PC-3 (cell line): ENCODE measurements at regions not wholly inside any gene's neighbourhood (a gene's known extent, or its start where the extent isn't known, plus 50 kb on each side); places are given as distances from the start of the nearest gene placed in this dataset.

Experiments
- ATAC-seq: fragments of 200-7000 bp; cut with Tn5 transposase; 2 replicates; pipeline ENCODE4 v1.9.1; 2020; ENCODE audit warnings: mild to moderate bottlenecking, moderate library complexity
- BruUV-seq: library from RNA; stranded (reverse); fragments of 400-500 nt; replicated peaks from 2 replicates; lab custom pipeline; 2021; lab: Mats Ljungman, UMichigan
- CTCF ChIA-PET: fragments of 300-600 bp; sonication (Branson Sonifier 250); formaldehyde crosslinking; loops from one replicate; lab custom pipeline; 2022; ENCODE audit warnings: antibody characterized with exemption; lab: Charles Lee
- POLR2A ChIA-PET: fragments of 300-600 bp; sonication (Branson Sonifier 250); formaldehyde crosslinking; loops from one replicate; lab custom pipeline; 2022; ENCODE audit warnings: antibody characterized with exemption; ENCODE audit not compliant: unreplicated experiment; lab: Charles Lee
- DNase-seq: peaks from one replicate; pipeline ENCODE4 v3.0.0-alpha.2; 2015
- H2AFZ ChIP-seq: fragments of 300-600 bp; sonication (generic); 2 replicates; pipeline ENCODE4 v1.6.0; 2016; ENCODE audit warnings: antibody characterized with exemption, low read length
- H3F3A ChIP-seq: fragments of 300-600 bp; sonication (generic); one replicate; pipeline ENCODE4 v1.6.0; 2017; ENCODE audit warnings: antibody characterized with exemption, low read length, control low read depth, mild to moderate bottlenecking; ENCODE audit not compliant: unreplicated experiment
- H3K27ac ChIP-seq: fragments of 300-600 bp; sonication (generic); 2 replicates; pipeline ENCODE4 v1.5.1; 2016; ENCODE audit warnings: mild to moderate bottlenecking, low read length
- H3K27me3 ChIP-seq: fragments of 300-600 bp; sonication (generic); 2 replicates; pipeline ENCODE4 v1.6.1; 2016; ENCODE audit warnings: low read length, mixed read lengths
- H3K36me3 ChIP-seq: fragments of 300-600 bp; sonication (generic); 2 replicates; pipeline ENCODE4 v1.6.1; 2016; ENCODE audit warnings: low read depth, mixed run types, low read length, mixed read lengths
- H3K4me1 ChIP-seq: fragments of 300-600 bp; sonication (generic); 2 replicates; pipeline ENCODE4 v1.5.1; 2016; ENCODE audit warnings: low read length; ENCODE audit not compliant: insufficient read depth
- H3K4me2 ChIP-seq: fragments of 300-600 bp; sonication (generic); 2 replicates; pipeline ENCODE4 v1.6.0; 2016; ENCODE audit warnings: low read length
- H3K4me3 ChIP-seq: fragments of 300-600 bp; sonication (generic); 2 replicates; pipeline ENCODE4 v1.5.1; 2016; ENCODE audit warnings: mild to moderate bottlenecking, low read length, mixed read lengths
- H3K79me2 ChIP-seq: fragments of 300-600 bp; sonication (generic); 2 replicates; pipeline ENCODE4 v1.6.1; 2017; ENCODE audit warnings: low read length, mixed read lengths
- H3K9ac ChIP-seq: fragments of 300-600 bp; sonication (generic); 2 replicates; pipeline ENCODE4 v1.6.0; 2016; ENCODE audit warnings: mild to moderate bottlenecking, low read length
- H3K9me2 ChIP-seq: fragments of 300-600 bp; sonication (generic); replicated peaks from 2 replicates; pipeline ENCODE4 v1.6.1; 2016; ENCODE audit warnings: mixed run types, low read length, mixed read lengths
- H3K9me3 ChIP-seq: fragments of 300-600 bp; sonication (generic); 2 replicates; pipeline ENCODE4 v1.6.1; 2016; ENCODE audit warnings: low read length, mixed read lengths
- H4K20me1 ChIP-seq: fragments of 300-600 bp; sonication (generic); 2 replicates; pipeline ENCODE4 v1.6.1; 2016; ENCODE audit warnings: low read length, mixed read lengths
- EZH2 ChIP-seq: fragments of 300-600 bp; sonication (generic); IDR thresholded peaks from one replicate; pipeline ENCODE4 v1.6.1; 2017; ENCODE audit warnings: antibody characterized with exemption, mild to moderate bottlenecking, low read length; ENCODE audit not compliant: unreplicated experiment
- EZH2phosphoT487 ChIP-seq: fragments of 300-600 bp; sonication (generic); IDR thresholded peaks from 2 replicates; pipeline ENCODE4 v1.6.1; 2018; ENCODE audit warnings: mild to moderate bottlenecking, antibody characterized with exemption, low read length, borderline replicate concordance
- intact Hi-C: fragments of 100-400 bp; cut with micrococcal nuclease; formaldehyde crosslinking; loops from 2 replicates; pipeline ENCODE4 v1.9.0; 2023
- TF ChIP-seq, protein P1 (sequence below): fragments of 300-600 bp; sonication (generic); conservative IDR thresholded peaks from 2 replicates; pipeline ENCODE4 v1.5.1; 2017; ENCODE audit warnings: antibody characterized with exemption, low read depth, mild to moderate bottlenecking, low read length

DNA sequence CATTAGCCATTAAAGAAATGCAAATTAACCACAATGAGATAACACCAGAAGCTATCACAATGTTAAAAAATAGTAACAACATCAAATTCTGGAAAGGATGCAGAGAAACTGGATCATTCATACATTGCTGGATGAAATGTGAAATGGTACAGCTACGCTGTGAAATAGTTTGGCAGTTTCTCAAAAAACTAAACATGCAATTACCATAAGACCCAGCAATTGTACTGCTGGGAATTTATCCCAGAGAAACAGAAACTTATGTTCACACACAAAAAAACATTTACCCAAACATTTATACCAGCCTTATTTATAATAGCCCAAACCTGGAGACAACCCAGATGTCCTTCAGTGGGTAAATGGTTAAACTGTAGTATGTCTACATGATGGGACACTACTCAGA, 592.9 kb downstream of the ZNF608 start:
- H3K79me2 ChIP-seq = no peaks in the 10 kb centered on the region
- no peaks in the 10 kb centered on the region for H3K27me3 ChIP-seq
- no peaks in the 10 kb centered on the region for H3K4me1 ChIP-seq
- no peak overlapping the region for H3K9ac ChIP-seq
- CTCF ChIA-PET = no interaction called here
- H3K9me2 ChIP-seq = no peaks in the 10 kb centered on the region
- H4K20me1 ChIP-seq = no peaks in the 10 kb centered on the region
- BruUV-seq = no TSS peak
- H3K9me3 ChIP-seq = no peaks in the 10 kb centered on the region
- ATAC-seq = no peak
- no peaks in the 10 kb centered on the region for H3F3A ChIP-seq
- H2AFZ ChIP-seq = no peak overlapping the region
- H3K4me3 ChIP-seq = no peak overlapping the region
- no peak for DNase-seq
- no peaks in the 10 kb centered on the region for H3K36me3 ChIP-seq
- POLR2A ChIA-PET = no interaction called here
- H3K27ac ChIP-seq = no peak overlapping the region
- no peak overlapping the region for H3K4me2 ChIP-seq
- TF ChIP-seq, protein P1, sequence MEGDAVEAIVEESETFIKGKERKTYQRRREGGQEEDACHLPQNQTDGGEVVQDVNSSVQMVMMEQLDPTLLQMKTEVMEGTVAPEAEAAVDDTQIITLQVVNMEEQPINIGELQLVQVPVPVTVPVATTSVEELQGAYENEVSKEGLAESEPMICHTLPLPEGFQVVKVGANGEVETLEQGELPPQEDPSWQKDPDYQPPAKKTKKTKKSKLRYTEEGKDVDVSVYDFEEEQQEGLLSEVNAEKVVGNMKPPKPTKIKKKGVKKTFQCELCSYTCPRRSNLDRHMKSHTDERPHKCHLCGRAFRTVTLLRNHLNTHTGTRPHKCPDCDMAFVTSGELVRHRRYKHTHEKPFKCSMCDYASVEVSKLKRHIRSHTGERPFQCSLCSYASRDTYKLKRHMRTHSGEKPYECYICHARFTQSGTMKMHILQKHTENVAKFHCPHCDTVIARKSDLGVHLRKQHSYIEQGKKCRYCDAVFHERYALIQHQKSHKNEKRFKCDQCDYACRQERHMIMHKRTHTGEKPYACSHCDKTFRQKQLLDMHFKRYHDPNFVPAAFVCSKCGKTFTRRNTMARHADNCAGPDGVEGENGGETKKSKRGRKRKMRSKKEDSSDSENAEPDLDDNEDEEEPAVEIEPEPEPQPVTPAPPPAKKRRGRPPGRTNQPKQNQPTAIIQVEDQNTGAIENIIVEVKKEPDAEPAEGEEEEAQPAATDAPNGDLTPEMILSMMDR = no peak
- no peak for TF ChIP-seq EZH2
- TF ChIP-seq EZH2phosphoT487 = no peak
- intact Hi-C loops = no loop called here

DNA sequence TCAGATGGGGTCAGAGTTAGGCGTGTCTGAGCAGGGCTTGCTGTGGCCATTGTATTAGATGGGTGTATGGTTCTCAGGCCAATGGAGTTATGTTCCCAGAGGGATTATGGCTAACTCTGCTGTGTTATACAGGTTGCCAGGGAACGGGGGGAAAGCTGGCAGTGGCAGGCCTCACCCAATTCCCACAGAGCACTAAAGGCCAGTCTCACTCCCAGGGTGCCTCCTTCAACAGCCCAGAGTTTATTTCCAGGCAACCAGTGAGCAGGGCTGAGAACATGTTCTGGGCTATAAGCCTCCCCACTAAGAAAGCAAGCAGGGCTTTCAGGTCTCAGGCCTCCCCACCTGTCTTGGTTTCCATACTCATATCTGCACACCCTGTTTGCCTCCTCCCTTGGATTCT, 597.9 kb downstream of the ZNF608 start:
- ChIA-PET POLR2A (no interaction called here), CTCF (no interaction called here)
- no peak overlapping the region for H2AFZ ChIP-seq
- no peak overlapping the region for H3K9ac ChIP-seq
- ATAC-seq (no peak), DNase-seq (no peak)
- intact Hi-C loops = no loop called here
- H4K20me1 ChIP-seq = no peaks in the 10 kb centered on the region
- no peaks in the 10 kb centered on the region for H3K79me2 ChIP-seq
- no peaks in the 10 kb centered on the region for H3K9me3 ChIP-seq
- no peaks in the 10 kb centered on the region for H3K4me1 ChIP-seq
- BruUV-seq = no TSS peak
- no peak overlapping the region for H3K4me2 ChIP-seq
- no peaks in the 10 kb centered on the region for H3K27me3 ChIP-seq
- no peaks in the 10 kb centered on the region for H3K36me3 ChIP-seq
- H3K4me3 ChIP-seq = no peak overlapping the region
- no peaks in the 10 kb centered on the region for H3F3A ChIP-seq
- no peak for TF ChIP-seq EZH2phosphoT487
- TF ChIP-seq EZH2 = no peak
- no peaks in the 10 kb centered on the region for H3K9me2 ChIP-seq
- H3K27ac ChIP-seq = no peak overlapping the region

DNA sequence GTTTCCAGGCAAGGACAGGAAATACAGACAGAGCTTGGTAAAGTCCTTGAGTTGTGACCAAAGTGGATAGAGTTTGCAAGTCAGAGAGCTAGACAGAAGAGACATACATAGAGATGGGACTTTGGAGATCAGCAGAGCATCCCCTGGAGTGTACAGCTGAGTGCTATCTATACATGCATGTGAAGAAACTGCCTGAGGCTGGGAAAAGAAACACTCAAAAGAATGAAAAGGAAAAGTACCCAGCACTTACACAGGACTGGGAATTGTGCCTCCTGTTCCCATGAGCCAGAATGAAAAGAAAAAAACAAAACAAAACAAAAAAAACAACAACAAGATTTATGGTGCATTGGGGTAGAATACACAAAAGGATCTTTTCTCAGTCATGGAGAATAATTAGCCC, 606.4 kb downstream of the ZNF608 start:
- H3K9me3 ChIP-seq = no peaks in the 10 kb centered on the region
- H3K79me2 ChIP-seq = no peaks in the 10 kb centered on the region
- H2AFZ ChIP-seq = no peak overlapping the region
- no peaks in the 10 kb centered on the region for H3K27me3 ChIP-seq
- H3K9me2 ChIP-seq = no peaks in the 10 kb centered on the region
- H3K4me2 ChIP-seq = no peak overlapping the region
- H3K36me3 ChIP-seq = no peaks in the 10 kb centered on the region
- DNase-seq (no peak), ATAC-seq (no peak)
- no peaks in the 10 kb centered on the region for H3K4me1 ChIP-seq
- ChIA-PET CTCF (no interaction called here), POLR2A (no interaction called here)
- H4K20me1 ChIP-seq = no peaks in the 10 kb centered on the region
- H3F3A ChIP-seq = no peaks in the 10 kb centered on the region
- H3K9ac ChIP-seq = no peak overlapping the region
- no peak overlapping the region for H3K27ac ChIP-seq
- intact Hi-C loops = no loop called here
- no peak for TF ChIP-seq EZH2
- TF ChIP-seq, protein P1 = no peak
- no peak for TF ChIP-seq EZH2phosphoT487
- H3K4me3 ChIP-seq = no peak overlapping the region
- no TSS peak for BruUV-seq
